NCI-H2107 treated with DMSO at 0.1 percent for 48 hours (cell line): ENCODE measurements at regions not wholly inside any gene's neighbourhood (a gene's known extent, or its start where the extent isn't known, plus 50 kb on each side); places are given as distances from the start of the nearest gene placed in this dataset.

ENCODE experiments used
- DNase-seq: peaks from one replicate; lab custom pipeline; 2025; ENCODE audit not compliant: unreplicated experiment; lab: John Stamatoyannopoulos, UW

DNA sequence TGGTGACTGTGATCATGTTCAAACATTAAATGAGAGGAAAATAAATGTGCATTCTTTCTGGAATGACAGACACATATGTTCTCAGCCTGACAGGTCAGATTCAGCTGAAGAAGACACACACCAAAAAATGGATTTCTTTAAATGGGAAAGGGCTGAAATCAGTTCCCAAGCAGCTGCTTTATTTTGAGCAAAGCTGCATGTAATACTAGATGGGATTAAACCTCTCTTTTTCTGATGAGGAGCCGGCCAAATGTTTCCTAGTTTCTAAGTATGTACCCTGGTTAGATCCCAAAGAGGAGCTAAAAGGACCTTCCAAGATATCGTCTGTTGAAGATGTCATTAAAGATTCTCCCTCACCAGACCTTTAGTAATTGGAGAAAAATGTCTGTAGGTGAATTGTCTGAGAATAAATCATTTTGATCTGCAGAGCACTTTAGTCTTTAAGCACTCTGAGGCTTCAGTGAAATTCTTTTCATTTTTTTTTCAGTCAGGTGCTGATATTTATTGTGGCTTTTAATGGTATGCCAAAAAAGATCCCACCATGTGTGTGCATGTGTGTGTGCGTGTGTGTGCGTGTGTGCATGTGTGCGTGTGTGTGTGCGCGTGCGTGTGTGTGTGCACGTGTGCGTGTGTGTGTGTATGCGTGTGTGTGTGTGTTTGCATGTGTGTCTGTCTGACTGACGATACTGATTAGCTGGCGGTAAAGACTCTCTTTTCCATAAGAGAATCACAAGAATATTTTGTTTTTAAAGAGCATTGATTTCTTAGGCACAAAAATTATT lies 175.8 kb downstream of the IRS1 start:
- no peak for DNase-seq

DNA sequence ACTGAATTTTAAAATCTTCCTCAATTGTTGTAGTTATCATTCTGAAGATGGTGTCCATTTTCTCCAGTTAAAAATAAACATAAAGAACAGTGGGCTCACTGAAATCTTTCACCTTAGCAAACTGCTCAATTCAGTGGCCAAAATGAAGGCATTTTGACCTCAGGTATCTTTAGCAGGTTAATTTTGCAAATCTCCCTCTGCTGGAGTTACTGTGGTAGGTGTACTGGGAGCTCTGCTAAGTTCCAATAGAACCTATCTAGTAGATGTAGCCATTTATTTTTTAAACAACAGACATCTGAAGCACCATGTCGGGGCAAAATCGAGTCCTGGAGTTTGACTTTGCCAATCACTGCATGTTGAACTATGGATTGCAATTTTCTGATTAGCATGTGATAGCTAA lies 177.1 kb downstream of the IRS1 start:
- no peak for DNase-seq

- DNase-seq: no peak
Measured at GRCh38 chr2:226620176-226620575, 179.4 kb downstream of the IRS1 start.

DNA sequence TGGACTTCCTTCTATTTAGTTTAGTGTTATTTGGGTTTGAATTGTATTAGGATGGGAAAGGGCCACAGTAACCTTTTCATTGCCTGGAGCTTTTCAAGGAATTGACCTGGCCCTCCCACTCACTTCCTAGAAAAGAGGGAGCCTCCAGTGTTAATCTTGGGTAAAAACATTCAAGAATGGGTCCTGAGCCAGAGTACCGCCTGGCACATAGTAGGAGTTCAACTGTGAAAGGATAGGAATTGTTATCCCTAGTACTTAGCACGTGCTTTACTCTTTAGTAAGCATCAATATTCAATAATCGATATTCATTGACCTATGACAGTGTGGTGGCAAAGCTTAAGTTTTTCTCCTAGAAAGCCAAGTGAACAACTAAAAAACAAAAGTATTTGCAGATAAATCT lies 179.9 kb downstream of the IRS1 start:
- DNase-seq: no peak

GRCh38 chr2:226618875-226619605 lies 180.6 kb downstream of the IRS1 start:
- no peak for DNase-seq

DNA sequence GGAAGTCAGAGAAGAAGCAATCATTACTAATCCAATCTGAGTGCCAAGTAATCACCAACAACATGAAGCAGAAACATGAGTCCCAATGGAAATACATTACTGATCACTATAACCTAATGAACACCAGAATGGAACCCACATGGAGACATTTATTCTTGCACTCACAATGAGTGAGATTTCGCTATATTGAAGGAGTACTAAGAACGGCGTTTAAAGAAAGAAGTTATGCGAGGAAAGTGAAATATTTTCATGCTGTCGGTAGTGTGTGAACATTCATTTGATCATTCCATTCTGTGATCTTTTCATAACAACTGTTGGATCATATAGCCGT lies 181.1 kb downstream of the IRS1 start:
- DNase-seq: no peak

DNA sequence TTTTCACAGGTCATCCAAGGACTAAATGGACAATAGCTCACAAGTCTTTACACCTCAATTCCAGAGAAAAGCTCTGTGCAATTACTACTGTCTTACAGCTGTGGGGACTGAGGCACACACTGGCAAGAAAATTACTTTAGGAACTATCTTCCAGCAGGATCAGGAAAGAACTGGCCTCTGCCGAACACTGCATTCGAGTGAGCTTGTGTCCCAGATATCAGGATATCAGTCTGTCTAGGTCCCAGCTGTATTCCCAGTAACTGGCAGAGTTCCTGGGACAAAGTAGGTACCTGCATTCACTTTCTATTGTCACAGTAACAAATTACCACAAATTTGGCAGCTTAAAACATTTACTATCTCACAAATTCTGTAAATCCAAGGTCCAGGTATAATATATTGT lies 183.7 kb downstream of the IRS1 start:
- DNase-seq: no peak

DNA sequence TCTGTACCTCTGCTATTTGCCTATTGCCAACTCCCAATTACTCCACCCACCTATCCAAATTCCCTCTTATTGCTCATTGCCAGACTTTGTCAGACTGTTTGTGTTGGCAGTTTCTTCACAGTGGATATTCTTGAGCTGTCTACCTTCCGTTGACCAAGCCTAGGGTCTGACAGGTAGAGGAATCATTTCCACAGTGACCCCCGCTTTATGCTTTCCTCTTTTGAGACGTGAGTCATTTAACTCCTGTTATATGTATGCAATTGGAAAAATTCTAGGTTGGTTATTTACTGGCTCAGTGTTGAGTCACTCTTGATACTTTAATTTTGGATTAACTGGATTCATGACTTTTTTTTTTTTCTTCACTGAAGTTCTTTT lies 187.7 kb downstream of the IRS1 start:
- DNase-seq: no peak

GRCh38 chr2:226611196-226611943 lies 188.2 kb downstream of the IRS1 start:
- DNase-seq: no peak

- DNase-seq: no peak
Measured at GRCh38 chr2:226609366-226609765, 190.3 kb downstream of the IRS1 start.

DNA sequence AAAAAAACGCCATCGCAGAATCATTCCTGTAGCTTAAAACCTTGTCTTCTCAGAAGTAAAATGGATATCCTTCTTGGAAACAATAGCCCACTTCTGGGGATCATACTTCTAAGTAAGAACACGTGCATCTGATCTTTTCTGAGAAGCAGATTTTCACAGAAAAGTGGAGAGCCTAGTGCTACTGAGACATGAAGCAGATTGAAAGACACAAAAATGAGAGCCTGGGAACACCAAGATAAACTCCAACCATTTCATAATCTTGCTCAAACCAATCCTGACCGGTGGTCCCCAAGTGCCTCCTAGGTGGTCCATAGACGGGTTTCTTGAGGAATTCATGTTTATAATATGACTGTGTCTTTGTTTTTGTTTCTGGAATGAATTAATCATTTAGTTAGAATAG lies 191.2 kb downstream of the IRS1 start:
- no peak for DNase-seq

GRCh38 chr2:226607379-226607778 lies 192.2 kb downstream of the IRS1 start:
- DNase-seq: no peak

DNA sequence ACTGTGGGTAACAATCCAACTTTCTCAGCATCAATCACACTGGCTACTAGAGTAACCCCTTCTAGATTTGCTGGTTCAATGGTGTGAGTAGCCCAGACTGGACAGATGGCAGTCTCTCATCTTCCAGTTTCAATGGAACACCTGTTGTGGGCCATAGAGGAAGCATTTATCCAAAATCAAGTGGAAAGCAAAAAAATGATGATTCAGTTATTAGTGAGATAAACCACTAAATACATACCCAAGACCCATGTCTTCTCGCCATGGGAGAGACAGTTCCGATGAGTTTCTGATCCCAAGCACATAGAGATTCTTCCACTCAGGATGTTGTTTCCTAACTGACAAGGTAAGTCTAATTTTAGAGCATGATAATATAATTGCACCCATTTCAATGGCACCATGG lies 194.0 kb downstream of the IRS1 start:
- DNase-seq: no peak

DNA sequence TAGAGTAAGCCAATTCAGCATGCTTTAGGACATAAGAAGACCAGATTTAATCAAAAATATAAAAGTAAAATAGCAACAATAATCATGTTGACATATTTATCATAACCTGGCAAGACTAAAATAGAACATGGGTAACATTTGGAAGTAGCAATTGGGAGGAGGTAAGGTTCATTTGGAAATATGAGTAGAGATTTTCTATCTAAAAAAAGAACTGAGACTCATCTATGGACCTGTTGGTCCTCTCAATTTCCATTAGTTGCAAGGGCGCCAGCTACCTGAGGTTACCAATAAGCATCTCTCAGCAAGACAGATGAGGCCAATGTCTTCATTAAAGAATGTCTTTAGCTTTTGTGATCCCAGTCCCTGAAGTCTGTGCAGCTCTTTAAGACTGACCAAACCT lies 196.0 kb downstream of the IRS1 start:
- no peak for DNase-seq

DNA sequence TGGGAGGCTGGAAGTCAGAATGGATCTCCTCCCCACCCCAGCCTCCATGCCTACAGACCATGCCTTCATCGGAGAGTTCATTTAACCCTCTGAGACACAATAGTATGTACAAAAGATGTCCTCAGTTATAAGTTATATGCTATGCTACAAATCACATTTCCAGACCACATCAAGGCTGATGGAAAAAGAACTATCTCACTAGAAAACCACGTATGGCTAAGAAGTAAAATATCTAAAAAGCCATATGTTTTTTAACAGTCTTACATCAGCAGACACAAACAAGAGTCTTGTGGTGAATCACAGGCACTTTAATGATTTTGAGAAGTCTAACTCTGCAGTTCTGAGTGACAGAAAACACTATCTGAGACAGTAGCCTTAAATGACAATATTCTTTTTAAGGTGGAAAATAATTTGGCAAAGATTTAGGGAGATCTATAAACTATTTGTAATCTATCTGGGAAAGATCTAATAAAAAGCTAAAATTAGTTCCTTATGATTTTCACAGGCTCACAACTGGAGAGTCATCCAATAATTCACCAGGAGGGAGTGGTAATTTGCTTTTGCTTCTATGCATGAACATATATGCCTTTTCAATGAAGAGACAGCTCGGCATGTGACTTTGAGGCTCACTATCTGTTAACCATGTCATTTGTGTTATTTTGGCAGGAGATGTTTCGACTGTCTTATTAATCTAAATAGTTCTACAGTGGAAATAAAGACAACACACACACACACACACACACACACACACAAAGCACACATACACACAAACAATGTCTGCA lies 197.5 kb downstream of the IRS1 start:
- DNase-seq: no peak

DNA sequence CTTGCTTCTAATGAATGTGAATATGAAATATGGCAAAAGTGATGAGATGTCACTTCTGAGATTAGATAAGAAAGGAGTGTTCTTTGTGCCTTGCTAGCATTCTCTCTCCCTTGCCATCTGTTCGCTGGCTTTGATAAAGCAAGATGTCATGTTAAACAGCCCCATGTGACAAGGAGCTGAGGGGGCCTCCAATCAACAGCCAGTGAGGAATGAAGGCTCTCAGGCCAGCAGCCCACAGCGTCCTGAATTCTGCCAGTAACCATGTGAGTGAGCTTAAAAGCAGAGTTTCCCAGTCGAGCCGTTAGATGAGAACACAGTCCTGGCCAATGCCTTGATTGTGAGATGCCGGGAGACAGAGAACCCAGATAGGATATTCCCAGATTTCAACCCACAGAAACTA lies 198.8 kb downstream of the IRS1 start:
- no peak for DNase-seq

- DNase-seq: no peak
Measured at GRCh38 chr2:226600184-226600583, 199.4 kb downstream of the IRS1 start.

GRCh38 chr2:226589043-226589442 lies 210.6 kb downstream of the IRS1 start:
- DNase-seq: no peak

DNA sequence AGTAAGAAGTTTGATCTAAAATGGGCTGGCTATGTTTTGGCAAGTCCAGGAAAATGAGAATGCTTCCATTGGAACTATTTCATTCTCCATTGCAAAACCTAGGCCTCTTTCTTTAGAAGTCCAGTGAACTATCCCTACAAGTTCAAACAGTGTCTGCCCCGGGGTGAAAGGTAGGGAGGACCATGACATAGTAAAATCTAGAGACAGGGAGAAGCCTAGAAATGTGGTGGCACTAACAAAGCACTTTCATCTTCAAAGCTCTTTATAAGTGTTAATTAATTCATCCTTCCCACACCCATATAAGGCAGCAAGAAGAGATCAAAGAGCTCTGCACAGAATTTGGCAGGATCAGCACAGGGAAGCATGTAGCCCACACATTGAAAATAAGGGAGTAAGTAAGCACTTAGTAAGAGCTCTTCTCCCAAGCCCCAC lies 214.5 kb downstream of the IRS1 start:
- DNase-seq: no peak

GRCh38 chr2:226584518-226585055 lies 215.0 kb downstream of the IRS1 start:
- no peak for DNase-seq

DNA sequence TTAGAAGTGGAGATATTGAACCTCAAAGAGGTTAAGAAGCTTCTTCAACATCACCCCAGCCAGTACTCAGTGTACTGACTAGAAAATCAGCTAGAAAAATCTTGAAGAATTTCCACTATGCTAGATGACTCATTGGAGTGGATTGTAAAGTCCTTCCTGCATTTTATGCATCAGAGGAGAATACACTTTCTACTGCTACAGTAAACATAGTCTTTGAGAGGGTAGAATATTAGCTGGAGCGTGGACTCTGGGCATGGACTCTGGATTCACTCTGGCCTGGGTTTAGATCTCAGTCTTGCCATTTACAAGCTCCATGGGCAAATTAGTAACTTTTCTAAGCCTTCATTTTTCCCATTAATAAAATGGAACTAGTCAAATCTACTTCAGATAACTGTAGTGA lies 215.9 kb downstream of the IRS1 start:
- no peak for DNase-seq
